Mesenchymal stem cell (in vitro differentiated cells and primary cell): ENCODE measurements at regions not wholly inside any gene's neighbourhood (a gene's known extent, or its start where the extent isn't known, plus 50 kb on each side); places are given as distances from the start of the nearest gene placed in this dataset.
A peak's percentile ranks its signal among the peaks of the same experiment; 100 is the strongest.

Source experiments
- DNase-seq: peaks from one replicate; pipeline ENCODE4 v3.0.0-alpha.2; 2013
- H2AFZ ChIP-seq: one replicate; pipeline ENCODE4 v1.6.1; 2013; ENCODE audit warnings: low read depth, mild to moderate bottlenecking, control low read depth, inconsistent platforms, low read length, moderate library complexity
- H2AK5ac ChIP-seq: 2 replicates; pipeline ENCODE4 v1.6.1; 2013; ENCODE audit warnings: low read length, moderate library complexity, mild to moderate bottlenecking, inconsistent platforms; ENCODE audit not compliant: severe bottlenecking
- H2BK120ac ChIP-seq: one replicate; pipeline ENCODE4 v1.6.1; 2013; ENCODE audit warnings: low read depth, mild to moderate bottlenecking, inconsistent platforms, low read length, moderate library complexity
- H2BK12ac ChIP-seq, 2 experiments: one replicate each; pipeline ENCODE4 v1.6.1; 2013; ENCODE audit warnings: inconsistent platforms in 2 of 2, low read length in 2 of 2, mild to moderate bottlenecking in 2 of 2, moderate library complexity in 2 of 2, control low read depth in 1 of 2
- H2BK15ac ChIP-seq: one replicate; pipeline ENCODE4 v1.6.1; 2013; ENCODE audit warnings: mild to moderate bottlenecking, low read depth, inconsistent platforms; ENCODE audit not compliant: poor library complexity, severe bottlenecking
- H2BK5ac ChIP-seq: 2 replicates; pipeline ENCODE4 v1.6.1; 2013; ENCODE audit warnings: low read depth, mild to moderate bottlenecking, low read length, control low read depth, inconsistent platforms; ENCODE audit not compliant: poor library complexity, severe bottlenecking
- H3K14ac ChIP-seq, 2 experiments: one replicate each; pipeline ENCODE4 v1.6.1; 2013; ENCODE audit warnings: inconsistent platforms in 2 of 2, low read length in 2 of 2, control low read depth in 1 of 2, mild to moderate bottlenecking in 1 of 2, moderate library complexity in 1 of 2
- H3K18ac ChIP-seq, 2 experiments: one replicate each; pipeline ENCODE4 v1.6.1; 2013; ENCODE audit warnings: inconsistent platforms in 2 of 2, low read length in 2 of 2, control low read depth in 1 of 2, low read depth in 1 of 2, mild to moderate bottlenecking in 1 of 2
- H3K23ac ChIP-seq, 2 experiments: one replicate each; pipeline ENCODE4 v1.6.1; 2013; ENCODE audit warnings: inconsistent platforms in 2 of 2, low read length in 2 of 2, mild to moderate bottlenecking in 2 of 2, moderate library complexity in 2 of 2, control low read depth in 1 of 2
- H3K27ac ChIP-seq: 2 replicates; pipeline ENCODE4 v1.5.1; 2013; ENCODE audit warnings: mild to moderate bottlenecking, moderate library complexity, low read length, control low read depth, inconsistent platforms; ENCODE audit not compliant: poor library complexity, severe bottlenecking
- H3K27me3 ChIP-seq, 2 experiments: 2 replicates each; pipeline versions ENCODE4 v1.6.1 to v1.7.0; 2013; ENCODE audit warnings: low read length in 2 of 2, mild to moderate bottlenecking in 2 of 2, moderate library complexity in 2 of 2, control low read depth in 1 of 2, inconsistent platforms in 1 of 2; ENCODE audit not compliant: control insufficient read depth in 1 of 2, insufficient read depth in 1 of 2
- H3K36me3 ChIP-seq, 2 experiments: 2 replicates each; pipeline versions ENCODE4 v1.6.1 to v1.7.0; 2013; ENCODE audit warnings: low read length in 2 of 2, control low read depth in 1 of 2, inconsistent platforms in 1 of 2, low read depth in 1 of 2, mild to moderate bottlenecking in 1 of 2; ENCODE audit not compliant: insufficient read depth in 2 of 2, control insufficient read depth in 1 of 2
- H3K4ac ChIP-seq, 2 experiments: one replicate each; pipeline ENCODE4 v1.6.1; 2013; ENCODE audit warnings: inconsistent platforms in 2 of 2, low read length in 2 of 2, mild to moderate bottlenecking in 2 of 2, moderate library complexity in 2 of 2, control low read depth in 1 of 2, low read depth in 1 of 2
- H3K4me1 ChIP-seq: 2 replicates; pipeline ENCODE4 v1.6.1; 2013; ENCODE audit warnings: low read depth, low read length, control low read depth; ENCODE audit not compliant: control insufficient read depth, insufficient read depth
- H3K4me2 ChIP-seq: 2 replicates; pipeline ENCODE4 v1.6.1; 2013; ENCODE audit warnings: low read length, mild to moderate bottlenecking, inconsistent platforms; ENCODE audit not compliant: poor library complexity, severe bottlenecking
- H3K4me3 ChIP-seq, 2 experiments: 2 replicates each; pipeline versions ENCODE4 v1.5.1 to v1.7.0; 2013; ENCODE audit warnings: low read length in 2 of 2, mild to moderate bottlenecking in 2 of 2, control low read depth in 1 of 2, low read depth in 1 of 2; ENCODE audit not compliant: insufficient read depth in 1 of 2
- H3K79me1 ChIP-seq: replicated peaks from 2 replicates; pipeline ENCODE4 v1.6.1; 2013; ENCODE audit warnings: mild to moderate bottlenecking, control low read depth, low read length, inconsistent platforms; ENCODE audit not compliant: poor library complexity, severe bottlenecking
- H3K9ac ChIP-seq: 2 replicates; pipeline ENCODE4 v1.7.0; 2013; ENCODE audit warnings: mild to moderate bottlenecking, low read length, moderate library complexity
- H3K9me3 ChIP-seq: 2 replicates; pipeline ENCODE4 v1.7.0; 2013; ENCODE audit warnings: mild to moderate bottlenecking, low read length; ENCODE audit not compliant: control insufficient read depth
- H4K8ac ChIP-seq: one replicate; pipeline ENCODE4 v1.6.1; 2013; ENCODE audit warnings: inconsistent platforms, mild to moderate bottlenecking, low read length, moderate library complexity
- H4K91ac ChIP-seq: one replicate; pipeline ENCODE4 v1.6.1; 2013; ENCODE audit warnings: mild to moderate bottlenecking, low read length, inconsistent platforms
- WGBS: methylation state at CpG from one replicate; pipeline ENCODE4 v1.1.7; 2013; ENCODE audit warnings: mixed read lengths; 5-methylcytosine and 5-hydroxymethylcytosine counted together

- H3K14ac ChIP-seq, result peak overlapping the region in 1 of 2 experiments; percentile 89
- peak overlapping the region in 1 of 2 experiments; percentile 49 for H2BK12ac ChIP-seq
- H3K9me3 ChIP-seq, result no peaks in the 10 kb centered on the region
- peaks cover 0 to 44% of the 10 kb centered on the region in 2 experiments for H3K27me3 ChIP-seq
- H3K18ac ChIP-seq, result peak overlapping the region; percentile 70 to 85
- DNase-seq, result peak; percentile 29
- peaks cover 12% of the 10 kb centered on the region for H3K4me1 ChIP-seq
- H3K36me3 ChIP-seq, result peaks cover 5 to 17% of the 10 kb centered on the region in 2 experiments
- peak overlapping the region; percentile 67 for H2BK15ac ChIP-seq
- peak overlapping the region; percentile 87 for H3K4me2 ChIP-seq
- peak overlapping the region; percentile 49 to 64 for H3K4ac ChIP-seq
- peak overlapping the region; percentile 76 for H2AFZ ChIP-seq
- no peak overlapping the region for H2BK5ac ChIP-seq
- H2AK5ac ChIP-seq, result no peak overlapping the region
- H2BK120ac ChIP-seq, result peak overlapping the region; percentile 49
- peak overlapping the region; percentile 51 to 73 for H3K4me3 ChIP-seq
- H3K23ac ChIP-seq, result peak overlapping the region in 1 of 2 experiments; percentile 46
- 4% methylated on average over 68 of the region's 80 CpGs for WGBS
- H3K9ac ChIP-seq, result peak overlapping the region; percentile 99
- H4K91ac ChIP-seq, result peak overlapping the region; percentile 86
- H3K27ac ChIP-seq, result no peak overlapping the region
- no peaks in the 10 kb centered on the region for H3K79me1 ChIP-seq
- peak overlapping the region; percentile 88 for H4K8ac ChIP-seq
Observed at GRCh38 chr14:103207388-103208072, 84.3 kb downstream of the TNFAIP2 start.

GRCh38 chr14:103209054-103209453 lies 85.8 kb downstream of the TNFAIP2 start:
- Histone ChIP-seq H3K79me1 (no peaks in the 10 kb centered on the region), H3K4ac (no peak overlapping the region), H3K4me2 (no peak overlapping the region), H3K23ac (no peak overlapping the region), H4K8ac (no peak overlapping the region), H2AK5ac (no peak overlapping the region), H2BK5ac (no peak overlapping the region), H3K18ac (no peak overlapping the region), H2BK120ac (no peak overlapping the region), H2AFZ (no peak overlapping the region), H3K4me3 (peak overlapping the region in 1 of 2 experiments; percentile 73), H3K27me3 (peaks cover 0 to 47% of the 10 kb centered on the region in 2 experiments), H3K9ac (peak overlapping the region; percentile 99), H3K4me1 (peaks cover 12% of the 10 kb centered on the region), H3K27ac (no peak overlapping the region), H4K91ac (no peak overlapping the region), H2BK15ac (no peak overlapping the region), H3K36me3 (peaks cover 5 to 21% of the 10 kb centered on the region in 2 experiments), H2BK12ac (no peak overlapping the region), H3K14ac (no peak overlapping the region), H3K9me3 (no peaks in the 10 kb centered on the region)
- DNase-seq, result no peak
- WGBS, result 20% methylated on average over 1 of the region's 4 CpGs

- H2AK5ac ChIP-seq, result no peak overlapping the region
Observed at GRCh38 chr14:103209506-103209905, 86.2 kb downstream of the TNFAIP2 start.

DNA sequence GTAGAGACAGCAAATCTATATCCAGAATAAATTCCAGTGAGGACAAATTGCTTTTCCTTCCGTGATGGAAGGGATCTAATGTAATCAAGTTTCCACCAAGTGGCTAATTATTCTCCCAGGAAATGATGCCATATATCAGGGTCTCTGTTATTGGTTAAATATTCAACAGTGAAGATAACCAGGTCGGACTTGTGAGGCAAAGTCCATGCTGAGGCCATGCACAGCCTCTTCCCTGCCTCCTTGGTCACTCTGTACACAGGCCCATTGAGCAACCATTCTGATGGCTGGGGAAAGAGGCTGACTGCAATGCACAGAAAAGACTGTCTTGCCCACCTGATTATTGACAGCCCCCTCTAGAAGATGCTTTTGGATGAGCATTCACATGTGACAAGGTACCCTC lies 90.1 kb downstream of the TNFAIP2 start:
- no peak for DNase-seq
- Histone ChIP-seq H2BK5ac (no peak overlapping the region), H3K36me3 (peaks cover 0 to 31% of the 10 kb centered on the region in 2 experiments)

More at GRCh38 chr14:103209506-103209905, 86.2 kb downstream of the TNFAIP2 start:
- H3K4me1 ChIP-seq, result peaks cover 12% of the 10 kb centered on the region
- no peak overlapping the region for H2BK5ac ChIP-seq
- peaks cover 5 to 25% of the 10 kb centered on the region in 2 experiments for H3K36me3 ChIP-seq
- H2BK120ac ChIP-seq, result no peak overlapping the region
- no peak overlapping the region for H3K27ac ChIP-seq
- H3K9me3 ChIP-seq, result no peaks in the 10 kb centered on the region
- H2BK12ac ChIP-seq, result no peak overlapping the region
- H2BK15ac ChIP-seq, result no peak overlapping the region
- no peaks in the 10 kb centered on the region for H3K79me1 ChIP-seq
- H3K23ac ChIP-seq, result no peak overlapping the region
- no peak overlapping the region for H3K14ac ChIP-seq
- no peak overlapping the region for H4K8ac ChIP-seq
- peaks cover 0 to 48% of the 10 kb centered on the region in 2 experiments for H3K27me3 ChIP-seq
- H2AFZ ChIP-seq, result no peak overlapping the region
- H3K18ac ChIP-seq, result no peak overlapping the region
- H4K91ac ChIP-seq, result no peak overlapping the region
- 86% methylated on average over 3 of the region's 3 CpGs for WGBS
- H3K9ac ChIP-seq, result peak overlapping the region; percentile 99
- H3K4me2 ChIP-seq, result no peak overlapping the region
- peak overlapping the region in 1 of 2 experiments; percentile 73 for H3K4me3 ChIP-seq
- H3K4ac ChIP-seq, result no peak overlapping the region
- no peak for DNase-seq

More for the DNA sequence above, 90.1 kb downstream of the TNFAIP2 start:
- H2BK15ac ChIP-seq, result no peak overlapping the region
- peaks cover 8% of the 10 kb centered on the region for H3K9me3 ChIP-seq
- WGBS, result 61% methylated on average over 1 of the region's 2 CpGs
- H3K79me1 ChIP-seq, result no peaks in the 10 kb centered on the region
- no peak overlapping the region for H3K27ac ChIP-seq
- H4K8ac ChIP-seq, result no peak overlapping the region
- H3K4me3 ChIP-seq, result no peak overlapping the region
- no peak overlapping the region for H2AK5ac ChIP-seq
- no peak overlapping the region for H3K9ac ChIP-seq
- peaks cover 0 to 53% of the 10 kb centered on the region in 2 experiments for H3K27me3 ChIP-seq
- H3K4me2 ChIP-seq, result no peak overlapping the region
- H3K23ac ChIP-seq, result no peak overlapping the region
- no peak overlapping the region for H2AFZ ChIP-seq
- H3K18ac ChIP-seq, result no peak overlapping the region
- H2BK12ac ChIP-seq, result no peak overlapping the region
- H3K4me1 ChIP-seq, result no peaks in the 10 kb centered on the region
- H3K4ac ChIP-seq, result no peak overlapping the region
- H3K14ac ChIP-seq, result no peak overlapping the region
- no peak overlapping the region for H2BK120ac ChIP-seq
- no peak overlapping the region for H4K91ac ChIP-seq
